SJCRH30 (cell line): ENCODE measurements at regions not wholly inside any gene's neighbourhood (a gene's known extent, or its start where the extent isn't known, plus 50 kb on each side); places are given as distances from the start of the nearest gene placed in this dataset.
A peak's percentile ranks its signal among the peaks of the same experiment; 100 is the strongest.
"Not testable (repeated sequence)": the region's sequence is repeated elsewhere in the genome, so short reads cannot be mapped to it uniquely, and the experiment has no call there.

Experiments used
- DNase-seq, 2 experiments: peaks; one replicate each; pipeline ENCODE4 v3.0.0-alpha.2; 2015 to 2020
- H3K27ac ChIP-seq: fragments of 250-450 bp; sonication (Bioruptor Pico); 2 replicates; pipeline ENCODE4 v1.5.1; 2020; ENCODE audit warnings: mild to moderate bottlenecking, moderate library complexity
- H3K27me3 ChIP-seq: fragments of 250-450 bp; sonication (Bioruptor Pico); 2 replicates; pipeline ENCODE4 v1.5.1; 2020; ENCODE audit warnings: mild to moderate bottlenecking, moderate library complexity
- H3K36me3 ChIP-seq: fragments of 250-450 bp; sonication (Bioruptor Pico); 2 replicates; pipeline ENCODE4 v1.5.1; 2020; ENCODE audit warnings: mild to moderate bottlenecking, moderate library complexity
- H3K4me1 ChIP-seq: fragments of 250-450 bp; sonication (Bioruptor Pico); 2 replicates; pipeline ENCODE4 v1.5.1; 2020; ENCODE audit warnings: mild to moderate bottlenecking, moderate library complexity
- H3K4me3 ChIP-seq: fragments of 250-450 bp; sonication (Bioruptor Pico); 2 replicates; pipeline ENCODE4 v1.5.1; 2020; ENCODE audit warnings: mild to moderate bottlenecking, moderate library complexity
- H3K9me3 ChIP-seq: fragments of 250-450 bp; sonication (Bioruptor Pico); replicated peaks from 2 replicates; pipeline ENCODE4 v1.5.1; 2020; ENCODE audit warnings: mild to moderate bottlenecking, moderate library complexity

DNA sequence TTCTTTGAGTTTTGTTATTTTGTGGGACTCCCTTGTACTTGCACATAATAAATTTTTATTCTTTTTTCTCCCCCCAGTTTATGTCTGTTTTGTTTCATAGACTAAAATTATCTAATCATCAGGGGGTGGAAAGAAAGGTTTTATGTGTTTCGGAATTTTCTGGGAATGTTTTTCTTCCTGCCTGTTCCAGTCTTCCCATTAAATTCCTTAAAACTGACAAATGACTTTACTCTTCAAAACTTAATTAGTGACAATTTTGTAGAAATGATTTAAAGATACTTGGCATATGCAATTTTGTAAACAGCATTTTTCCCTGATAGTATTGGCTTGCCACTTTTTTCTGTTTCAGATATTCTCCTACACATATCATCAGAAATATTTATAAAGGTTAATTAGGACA lies 1813.4 kb downstream of the PCDH9 start:
- H3K27ac ChIP-seq, result no peak overlapping the region
- no peak overlapping the region for H3K4me3 ChIP-seq
- no peaks in the 10 kb centered on the region for H3K9me3 ChIP-seq
- H3K27me3 ChIP-seq, result no peaks in the 10 kb centered on the region
- DNase-seq, result no peak
- H3K4me1 ChIP-seq, result no peaks in the 10 kb centered on the region
- no peaks in the 10 kb centered on the region for H3K36me3 ChIP-seq

DNA sequence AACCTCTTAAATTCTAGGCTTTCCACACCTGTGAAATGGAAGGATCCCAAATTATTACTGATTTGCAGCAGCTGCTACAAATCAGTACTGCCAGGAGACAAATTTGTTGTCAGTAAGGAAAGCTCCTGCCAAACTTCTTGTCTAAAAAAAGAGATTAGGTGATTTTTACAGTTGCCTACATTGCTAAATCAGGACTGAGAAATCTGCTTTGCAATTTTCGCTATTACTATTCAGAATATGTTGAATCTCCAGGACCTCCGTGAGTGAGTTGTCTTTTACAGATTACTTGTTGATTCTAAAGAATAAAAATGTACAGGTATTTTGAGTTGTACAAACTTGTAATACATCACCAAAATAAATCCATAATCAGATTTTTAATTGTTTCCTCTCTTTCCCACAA lies 1815.9 kb downstream of the PCDH9 start:
- Histone ChIP-seq H3K9me3 (no peaks in the 10 kb centered on the region), H3K4me3 (no peak overlapping the region), H3K4me1 (no peaks in the 10 kb centered on the region), H3K36me3 (no peaks in the 10 kb centered on the region), H3K27me3 (no peaks in the 10 kb centered on the region), H3K27ac (no peak overlapping the region)
- DNase-seq, result no peak

DNA sequence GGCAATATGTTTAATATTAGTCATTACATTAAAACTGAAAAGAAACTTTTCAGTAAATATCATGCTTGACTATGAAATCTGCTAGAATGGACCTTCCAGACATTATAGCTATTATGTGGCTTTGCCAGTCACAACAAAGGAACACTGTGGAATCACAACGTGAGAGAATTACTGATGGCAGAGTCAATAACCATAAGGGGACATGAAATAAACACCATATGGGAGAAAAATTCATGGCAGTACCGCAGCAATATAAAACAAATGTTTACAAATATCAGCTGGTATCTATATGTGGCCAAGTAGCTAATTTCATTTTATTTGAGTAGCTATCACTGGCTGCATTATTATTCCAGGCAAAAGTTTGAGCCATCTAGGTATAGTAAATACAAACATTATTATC lies 1818.6 kb downstream of the PCDH9 start:
- Histone ChIP-seq H3K9me3 (no peaks in the 10 kb centered on the region), H3K36me3 (no peaks in the 10 kb centered on the region)
- DNase-seq, result no peak

DNA sequence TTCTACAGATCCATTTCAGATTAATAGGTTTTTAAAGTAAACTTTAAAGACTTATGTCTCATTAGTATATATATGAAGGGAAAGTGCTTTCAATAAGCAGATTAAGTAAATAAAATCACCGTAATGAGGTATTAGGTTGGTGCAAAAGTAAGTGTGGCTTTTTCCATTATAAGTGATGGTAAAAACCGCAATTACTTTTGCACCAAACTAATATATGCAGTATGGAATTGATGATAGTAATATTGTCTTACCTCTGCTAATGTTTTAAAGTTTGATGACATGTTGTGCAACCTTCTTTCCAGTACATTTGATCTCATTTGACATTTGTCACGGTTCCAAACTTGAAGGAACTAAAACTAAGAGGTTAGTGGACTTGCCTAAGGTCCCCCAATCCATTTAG lies 1819.3 kb downstream of the PCDH9 start:
- no peaks in the 10 kb centered on the region for H3K4me1 ChIP-seq
- no peak for DNase-seq
- H3K4me3 ChIP-seq, result no peak overlapping the region
- H3K9me3 ChIP-seq, result no peaks in the 10 kb centered on the region
- H3K36me3 ChIP-seq, result no peaks in the 10 kb centered on the region
- H3K27ac ChIP-seq, result no peak overlapping the region
- H3K27me3 ChIP-seq, result no peaks in the 10 kb centered on the region

More for the DNA sequence above, 1818.6 kb downstream of the PCDH9 start:
- Histone ChIP-seq H3K27ac (no peak overlapping the region), H3K27me3 (no peaks in the 10 kb centered on the region), H3K4me1 (no peaks in the 10 kb centered on the region), H3K4me3 (no peak overlapping the region)

DNA sequence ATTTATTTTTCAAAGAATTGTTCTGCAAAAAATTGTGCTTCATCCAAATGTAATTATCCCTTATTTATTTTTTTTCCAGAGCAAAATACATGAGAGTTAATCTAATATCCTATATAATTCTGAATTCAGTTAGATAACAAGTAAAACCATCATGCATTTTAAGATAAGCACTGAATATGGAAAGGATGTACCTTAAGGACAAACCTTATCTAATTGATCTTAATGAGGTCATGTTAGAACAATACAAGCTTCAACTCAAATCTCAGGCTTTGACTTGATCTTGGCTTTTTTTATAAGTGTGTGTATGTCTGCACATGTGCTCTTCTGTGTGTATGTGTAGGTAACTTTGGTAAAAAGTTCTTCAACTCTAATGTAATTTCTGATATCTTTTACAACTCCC lies 1828.8 kb downstream of the PCDH9 start:
- Histone ChIP-seq H3K9me3 (no peaks in the 10 kb centered on the region), H3K27ac (no peak overlapping the region), H3K4me1 (no peaks in the 10 kb centered on the region)

DNA sequence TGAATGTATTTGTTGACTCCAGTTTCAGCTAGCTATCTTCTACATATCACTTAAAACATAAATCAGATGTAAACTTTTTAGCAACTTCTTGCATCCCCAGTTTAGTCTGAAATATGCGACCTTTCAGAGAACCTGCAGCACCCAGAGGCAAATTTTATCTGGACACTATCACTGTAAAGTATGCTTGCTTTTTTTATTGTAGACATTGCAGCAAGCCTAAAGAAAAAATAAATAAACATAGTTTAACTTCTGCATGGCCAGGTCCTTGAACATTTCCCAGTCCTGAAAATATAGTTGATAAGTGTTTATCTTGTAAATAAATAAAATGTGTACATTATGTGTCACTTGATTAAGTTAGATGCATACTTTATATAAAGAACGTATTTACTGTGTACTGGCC lies 1829.4 kb downstream of the PCDH9 start:
- H3K36me3 ChIP-seq, result no peaks in the 10 kb centered on the region
- no peak overlapping the region for H3K4me3 ChIP-seq
- H3K27ac ChIP-seq, result no peak overlapping the region
- no peaks in the 10 kb centered on the region for H3K9me3 ChIP-seq
- H3K4me1 ChIP-seq, result no peaks in the 10 kb centered on the region
- no peaks in the 10 kb centered on the region for H3K27me3 ChIP-seq
- DNase-seq, result no peak

More for the DNA sequence above, 1828.8 kb downstream of the PCDH9 start:
- H3K27me3 ChIP-seq, result no peaks in the 10 kb centered on the region
- H3K4me3 ChIP-seq, result no peak overlapping the region
- H3K36me3 ChIP-seq, result no peaks in the 10 kb centered on the region
- no peak for DNase-seq

DNA sequence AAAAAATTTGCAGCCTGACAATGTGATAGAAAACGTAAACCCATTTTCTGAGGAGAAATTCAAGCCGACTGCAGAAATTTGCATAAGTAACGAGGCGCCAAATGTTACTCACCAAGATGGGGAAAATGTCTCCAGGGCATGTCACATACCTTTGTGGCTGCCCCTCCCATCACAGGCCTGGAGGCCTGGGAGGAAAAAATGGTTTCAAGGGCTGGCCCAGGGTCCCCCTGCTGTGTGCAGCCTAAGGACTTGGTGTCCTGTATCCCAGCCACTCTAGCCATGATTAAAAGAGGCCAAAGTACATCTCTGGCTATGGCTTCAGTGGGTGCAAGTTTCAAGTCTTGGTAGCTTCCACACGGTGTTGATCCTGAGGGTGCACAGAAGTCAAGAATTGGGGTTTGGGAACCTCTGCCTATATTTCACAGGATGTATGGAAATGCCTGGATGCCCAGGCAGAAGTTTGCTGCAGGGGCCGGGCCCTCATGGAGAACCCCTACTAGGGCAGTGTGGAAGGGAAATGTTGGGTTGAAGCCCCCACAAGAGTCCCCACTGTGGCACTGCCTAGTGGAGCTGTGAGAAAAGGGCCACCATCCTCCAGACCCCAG lies 1842.3 kb downstream of the PCDH9 start:
- Histone ChIP-seq H3K4me1 (no peaks in the 10 kb centered on the region), H3K27ac (no peak overlapping the region), H3K36me3 (no peaks in the 10 kb centered on the region), H3K27me3 (no peaks in the 10 kb centered on the region), H3K9me3 (no peaks in the 10 kb centered on the region), H3K4me3 (no peak overlapping the region)
- DNase-seq, result no peak

DNA sequence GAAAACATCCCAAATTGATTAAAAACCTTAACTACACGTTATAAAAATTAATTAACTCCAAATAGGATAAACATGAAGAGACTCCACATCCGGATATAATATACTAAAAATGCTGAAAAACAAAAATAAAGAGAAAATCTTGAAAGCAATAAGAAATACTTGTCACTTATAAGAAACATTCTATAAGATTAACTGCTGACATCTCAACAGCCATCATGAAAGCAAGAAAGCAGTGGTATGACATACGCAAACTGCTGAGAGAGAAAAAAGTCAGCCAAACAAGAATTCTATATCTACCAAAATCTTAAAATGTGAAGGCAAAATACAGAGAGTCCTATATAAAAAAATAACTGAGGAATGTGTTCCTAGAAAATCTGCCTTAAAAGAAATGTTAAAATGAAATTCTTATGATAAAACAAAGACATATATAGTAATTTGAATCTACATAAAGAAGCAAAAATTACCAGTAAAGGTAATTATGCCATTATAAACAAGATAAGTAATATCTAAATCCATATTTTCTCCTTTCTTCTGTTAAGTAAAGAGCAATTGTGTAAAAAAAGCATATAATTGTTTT lies 1851.1 kb downstream of the PCDH9 start:
- Histone ChIP-seq H3K36me3 (no peaks in the 10 kb centered on the region), H3K4me1 (no peaks in the 10 kb centered on the region), H3K27ac (no peak overlapping the region), H3K9me3 (peaks cover 6% of the 10 kb centered on the region; the same call in 1 of the 2 replicates), H3K27me3 (no peaks in the 10 kb centered on the region), H3K4me3 (no peak overlapping the region)
- DNase-seq, result peak in 1 of 2 experiments; percentile 25

DNA sequence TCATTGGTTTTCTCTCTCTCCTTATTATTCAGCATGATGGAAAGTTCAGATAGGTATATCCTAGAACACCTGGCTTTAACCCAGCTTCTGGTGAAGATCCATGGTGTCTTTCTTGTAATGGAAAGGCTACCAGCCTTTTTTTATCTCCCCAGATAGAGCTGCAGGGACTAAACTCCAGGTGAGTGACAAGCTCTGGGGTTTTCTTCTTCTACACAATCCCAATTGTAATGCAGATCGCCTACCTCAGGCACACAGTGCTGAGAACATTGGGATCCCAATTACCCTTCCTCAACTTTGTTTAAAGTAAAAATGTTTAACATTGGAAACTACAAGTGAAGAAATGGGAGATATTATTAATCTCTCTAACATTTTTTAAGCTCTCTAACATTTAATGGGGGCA lies 1851.7 kb downstream of the PCDH9 start:
- H3K36me3 ChIP-seq, result no peaks in the 10 kb centered on the region
- no peak overlapping the region for H3K4me3 ChIP-seq
- no peaks in the 10 kb centered on the region for H3K27me3 ChIP-seq
- H3K27ac ChIP-seq, result no peak overlapping the region
- no peak for DNase-seq
- H3K9me3 ChIP-seq, result peaks cover 6% of the 10 kb centered on the region; the same call in 1 of the 2 replicates
- H3K4me1 ChIP-seq, result no peaks in the 10 kb centered on the region

DNA sequence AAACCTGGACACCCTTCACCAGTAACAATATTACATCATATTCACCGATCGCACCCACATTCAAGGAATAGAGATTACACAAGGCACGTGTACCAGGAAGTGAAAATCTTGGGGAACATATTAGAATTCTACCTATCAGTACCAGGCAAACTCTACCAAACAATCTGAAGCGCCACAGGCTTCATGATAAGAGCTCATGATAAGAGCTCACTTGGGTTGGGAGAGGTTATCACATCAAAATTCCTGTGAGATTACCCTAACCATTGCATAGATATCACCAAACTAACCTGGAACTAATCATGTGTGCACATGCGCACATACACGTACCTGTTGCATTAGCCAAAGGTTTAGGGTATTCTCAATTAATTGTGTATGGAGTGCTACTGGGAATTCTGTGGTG lies 1861.3 kb downstream of the PCDH9 start:
- no peak overlapping the region for H3K4me3 ChIP-seq
- DNase-seq, result no peak
- H3K4me1 ChIP-seq, result no peaks in the 10 kb centered on the region
- H3K36me3 ChIP-seq, result no peaks in the 10 kb centered on the region
- H3K27me3 ChIP-seq, result no peaks in the 10 kb centered on the region
- no peaks in the 10 kb centered on the region for H3K9me3 ChIP-seq
- H3K27ac ChIP-seq, result no peak overlapping the region

DNA sequence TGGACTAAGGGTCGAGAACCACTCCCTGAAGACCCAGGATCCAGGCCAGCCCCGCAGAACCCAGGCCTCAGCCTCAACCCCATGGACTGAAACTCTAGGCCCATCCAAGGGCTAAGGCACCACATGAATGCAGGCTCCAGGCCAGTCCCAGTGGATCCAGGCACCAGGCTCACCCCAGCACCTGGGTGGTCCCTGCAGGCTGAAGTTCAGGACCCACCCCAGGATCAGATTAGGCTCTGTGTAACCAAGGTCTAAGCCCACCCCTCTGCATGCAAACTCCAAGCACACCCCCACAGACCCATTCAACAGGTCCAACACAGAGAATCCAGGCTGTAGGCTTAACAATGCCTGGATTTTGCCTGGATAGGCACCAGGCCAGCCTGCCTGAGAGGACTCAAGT lies 1876.2 kb downstream of the PCDH9 start:
- Histone ChIP-seq H3K9me3 (no peaks in the 10 kb centered on the region), H3K27ac (no peak overlapping the region), H3K4me3 (no peak overlapping the region), H3K27me3 (no peaks in the 10 kb centered on the region), H3K36me3 (no peaks in the 10 kb centered on the region), H3K4me1 (no peaks in the 10 kb centered on the region)
- DNase-seq, result no peak

DNA sequence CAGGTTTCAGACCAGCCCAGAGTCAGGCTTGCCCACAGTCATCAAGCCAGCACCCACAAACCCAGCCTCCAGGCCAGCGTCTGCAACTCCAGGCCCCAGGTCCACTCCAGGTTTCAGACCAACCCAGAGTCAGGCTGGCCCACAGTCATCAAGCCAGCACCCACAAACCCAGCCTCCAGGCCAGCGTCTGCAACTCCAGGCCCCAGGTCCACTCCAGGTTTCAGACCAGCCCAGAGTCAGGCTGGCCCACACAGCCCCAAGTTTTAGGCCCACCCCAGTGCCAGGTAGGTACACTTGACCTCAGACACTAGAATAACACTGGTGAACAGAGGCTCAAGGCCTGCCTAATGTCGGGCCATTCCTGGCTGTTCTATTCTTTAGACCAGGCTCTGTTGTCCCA lies 1877.0 kb downstream of the PCDH9 start:
- not testable (repeated sequence) for H3K9me3 ChIP-seq, DNase-seq

DNA sequence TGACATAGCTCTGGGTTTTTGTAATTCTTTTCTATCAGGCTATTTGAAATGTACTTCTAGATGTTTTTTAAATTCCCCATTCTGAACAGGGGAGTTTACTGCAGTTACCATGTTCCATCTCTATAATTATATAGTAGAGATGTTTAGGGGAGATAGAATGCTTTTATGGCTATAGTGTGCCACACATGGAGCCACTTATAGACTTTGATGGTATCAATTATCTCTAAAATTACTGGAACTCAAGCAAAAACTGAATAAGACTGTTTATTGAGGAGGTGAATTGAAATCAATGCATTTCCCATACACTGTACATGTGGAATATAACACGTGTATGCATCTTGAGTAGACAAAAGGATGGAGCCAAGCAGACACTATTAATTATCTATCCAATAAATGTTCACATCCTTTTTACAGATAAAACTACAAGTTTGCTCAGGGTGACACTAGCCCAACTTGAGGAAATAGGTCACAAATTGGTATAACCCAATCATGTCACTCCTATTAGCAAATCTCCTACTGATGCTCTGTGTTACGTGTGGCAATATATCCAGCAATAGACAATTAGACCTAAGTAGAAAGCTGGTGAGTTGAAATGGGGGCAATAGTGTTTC lies 1882.6 kb downstream of the PCDH9 start:
- H3K36me3 ChIP-seq, result no peaks in the 10 kb centered on the region
- no peak overlapping the region for H3K27ac ChIP-seq
- no peaks in the 10 kb centered on the region for H3K27me3 ChIP-seq
- H3K4me3 ChIP-seq, result no peak overlapping the region
- H3K9me3 ChIP-seq, result no peaks in the 10 kb centered on the region; the same call in 1 of the 2 replicates
- no peak for DNase-seq
- H3K4me1 ChIP-seq, result no peaks in the 10 kb centered on the region

More for the DNA sequence above, 1877.0 kb downstream of the PCDH9 start:
- not testable (repeated sequence) for H3K36me3 ChIP-seq, H3K27me3 ChIP-seq, H3K4me1 ChIP-seq, H3K27ac ChIP-seq, H3K4me3 ChIP-seq

DNA sequence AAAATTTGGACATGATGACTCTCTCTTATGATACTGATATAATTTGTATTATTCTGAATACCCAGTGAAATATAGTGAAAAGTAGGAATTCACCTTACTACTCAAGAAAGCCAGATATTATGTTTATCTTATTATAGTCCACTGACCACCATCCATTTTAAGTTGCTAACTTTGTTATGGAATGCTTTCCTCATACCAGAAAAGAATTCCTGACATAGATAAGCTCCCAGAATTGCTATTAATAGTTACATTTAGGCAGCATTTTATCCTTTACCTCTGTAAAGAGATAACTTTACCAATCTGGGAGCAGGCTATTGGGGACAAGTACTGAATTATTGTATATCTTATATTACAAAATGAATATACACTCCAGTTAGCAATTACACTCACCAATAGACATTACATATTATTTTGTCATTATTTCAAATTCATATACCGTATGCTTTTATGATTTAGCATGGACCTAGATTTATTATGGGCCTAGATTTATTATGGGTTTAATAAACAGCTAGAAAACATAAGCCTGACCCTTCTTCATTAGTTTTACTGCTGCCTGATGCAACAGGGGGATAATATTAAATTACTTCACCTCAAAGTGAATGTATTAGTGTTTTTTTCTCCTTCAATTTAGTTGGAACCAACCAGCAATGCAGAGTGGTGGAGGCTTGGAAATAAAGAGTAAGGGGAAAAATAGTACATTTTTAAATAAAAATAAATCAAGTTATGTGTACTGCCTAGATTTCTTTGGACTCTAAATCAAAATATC lies 1886.1 kb downstream of the PCDH9 start:
- Histone ChIP-seq H3K27ac (no peak overlapping the region), H3K4me1 (no peaks in the 10 kb centered on the region), H3K36me3 (no peaks in the 10 kb centered on the region), H3K27me3 (no peaks in the 10 kb centered on the region), H3K9me3 (no peaks in the 10 kb centered on the region; the same call in 1 of the 2 replicates), H3K4me3 (no peak overlapping the region)
- no peak for DNase-seq
